D721Med (cell line): ENCODE measurements at regions not wholly inside any gene's neighbourhood (a gene's known extent, or its start where the extent isn't known, plus 50 kb on each side); places are given as distances from the start of the nearest gene placed in this dataset.
A peak's percentile ranks its signal among the peaks of the same experiment; 100 is the strongest.
"Not testable (repeated sequence)": the region's sequence is repeated elsewhere in the genome, so short reads cannot be mapped to it uniquely, and the experiment has no call there.

Experiments used
- DNase-seq: peaks from one replicate; pipeline ENCODE4 v3.0.0; 2011; ENCODE audit warnings: low spot score; ENCODE audit not compliant: insufficient read length
- FAIRE-seq: peaks from 2 replicates; lab custom pipeline; 2011; peaks lifted over from hg19 to GRCh38; lab: Jason Lieb, UNC
- TF ChIP-seq, protein P1 (sequence below): IDR thresholded peaks from 2 replicates; pipeline ENCODE4 v1.5.1; 2012; ENCODE audit warnings: mild to moderate bottlenecking, control low read depth; ENCODE audit not compliant: insufficient read depth; ENCODE audit errors: missing control alignments

DNA sequence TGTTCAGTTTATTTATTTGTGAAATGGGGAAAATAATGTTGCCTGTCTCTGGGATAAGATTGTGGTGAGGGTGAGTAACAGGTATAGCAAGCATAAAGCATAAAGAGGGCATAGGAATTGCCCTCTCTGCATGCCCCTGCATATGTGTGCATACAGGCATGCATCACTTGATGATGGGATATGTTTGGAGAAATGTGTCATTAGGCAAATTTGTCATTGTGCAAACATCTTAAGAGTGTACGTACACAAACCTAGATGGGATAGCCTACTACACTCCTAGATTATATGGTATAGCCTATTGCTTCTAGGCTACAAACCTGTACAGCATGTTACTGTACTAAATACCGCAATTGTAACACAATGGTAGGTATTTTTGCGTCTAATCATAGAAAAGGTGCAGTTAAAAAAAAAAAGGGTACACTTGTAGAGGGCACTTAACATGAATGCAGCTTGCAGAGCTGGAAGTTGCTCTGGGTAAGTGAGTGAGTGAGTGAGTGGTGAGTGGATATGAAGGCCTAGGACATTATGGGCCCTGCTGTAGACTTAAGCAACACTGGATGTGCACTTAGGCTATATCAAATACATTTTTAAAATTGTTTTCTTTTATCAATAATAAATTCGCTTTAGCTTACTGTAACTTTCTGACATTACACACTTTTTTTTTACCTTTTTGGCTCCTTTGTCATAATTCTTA lies 386.5 kb upstream of the ANKRD30A start:
- TF ChIP-seq, protein P1, sequence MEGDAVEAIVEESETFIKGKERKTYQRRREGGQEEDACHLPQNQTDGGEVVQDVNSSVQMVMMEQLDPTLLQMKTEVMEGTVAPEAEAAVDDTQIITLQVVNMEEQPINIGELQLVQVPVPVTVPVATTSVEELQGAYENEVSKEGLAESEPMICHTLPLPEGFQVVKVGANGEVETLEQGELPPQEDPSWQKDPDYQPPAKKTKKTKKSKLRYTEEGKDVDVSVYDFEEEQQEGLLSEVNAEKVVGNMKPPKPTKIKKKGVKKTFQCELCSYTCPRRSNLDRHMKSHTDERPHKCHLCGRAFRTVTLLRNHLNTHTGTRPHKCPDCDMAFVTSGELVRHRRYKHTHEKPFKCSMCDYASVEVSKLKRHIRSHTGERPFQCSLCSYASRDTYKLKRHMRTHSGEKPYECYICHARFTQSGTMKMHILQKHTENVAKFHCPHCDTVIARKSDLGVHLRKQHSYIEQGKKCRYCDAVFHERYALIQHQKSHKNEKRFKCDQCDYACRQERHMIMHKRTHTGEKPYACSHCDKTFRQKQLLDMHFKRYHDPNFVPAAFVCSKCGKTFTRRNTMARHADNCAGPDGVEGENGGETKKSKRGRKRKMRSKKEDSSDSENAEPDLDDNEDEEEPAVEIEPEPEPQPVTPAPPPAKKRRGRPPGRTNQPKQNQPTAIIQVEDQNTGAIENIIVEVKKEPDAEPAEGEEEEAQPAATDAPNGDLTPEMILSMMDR, result no peak
- DNase-seq, result no peak
- no peak for FAIRE-seq

DNA sequence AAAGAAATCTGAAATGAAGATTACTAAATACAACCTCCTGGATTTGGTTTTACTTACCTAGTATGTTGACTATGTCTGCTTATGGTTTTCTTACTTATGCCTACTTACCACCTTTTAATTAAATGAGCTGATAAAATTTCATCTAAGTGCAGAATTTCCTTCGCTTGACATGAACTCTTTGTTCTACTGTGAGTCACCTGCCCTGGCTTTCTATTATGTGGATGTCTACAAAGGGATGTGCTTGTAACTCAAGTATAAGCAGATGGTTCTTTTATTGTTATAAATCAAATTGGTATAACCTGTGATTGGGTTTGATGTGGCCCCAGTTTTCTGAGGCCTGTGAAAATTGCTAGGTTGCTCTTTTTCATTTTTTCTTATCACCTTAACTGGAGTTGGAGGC lies 389.1 kb upstream of the ANKRD30A start:
- TF ChIP-seq, protein P1, result no peak
- no peak for DNase-seq
- FAIRE-seq, result no peak

DNA sequence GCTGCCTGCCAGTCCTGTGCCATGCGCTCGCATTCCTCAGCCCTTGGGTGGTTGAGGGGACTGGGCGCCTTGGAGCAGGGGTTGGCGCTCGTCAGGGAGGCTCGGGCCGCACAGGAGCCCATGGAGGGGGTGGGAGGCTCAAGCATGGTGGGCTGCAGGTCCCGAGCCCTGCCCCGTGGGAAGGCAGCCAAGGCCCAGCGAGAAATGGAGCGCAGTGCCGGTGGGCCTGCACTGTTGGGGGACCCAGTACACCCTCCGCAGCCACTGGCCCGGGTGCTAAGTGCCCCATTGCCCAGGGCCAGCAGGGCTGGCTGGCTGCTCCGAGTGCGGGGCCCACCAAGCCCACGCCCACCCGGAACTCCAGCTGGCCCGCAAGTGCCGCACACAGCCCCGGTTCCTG lies 390.8 kb upstream of the ANKRD30A start:
- FAIRE-seq, DNase-seq: not testable (repeated sequence)

DNA sequence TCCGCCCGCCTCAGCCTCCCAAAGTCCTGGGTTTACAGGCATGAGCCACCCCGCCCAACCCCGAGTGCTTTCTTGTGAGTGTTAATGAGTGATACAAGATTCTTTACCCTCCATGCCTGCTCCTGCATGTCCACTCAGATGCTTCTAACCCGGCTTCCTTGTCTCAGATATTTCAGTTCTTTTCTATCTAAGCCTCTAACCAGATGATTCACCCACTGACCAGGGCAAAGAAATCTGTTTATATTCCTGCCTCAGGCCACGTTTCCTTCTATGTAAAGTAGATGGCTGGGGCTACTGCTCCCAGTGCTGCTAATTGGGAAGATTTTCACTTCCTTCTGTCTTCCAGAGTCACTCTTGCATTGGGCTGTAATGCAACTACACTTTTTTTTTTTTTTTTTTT lies 395.1 kb upstream of the ANKRD30A start:
- no peak for DNase-seq
- no peak for FAIRE-seq
- TF ChIP-seq, protein P1, result no peak

DNA sequence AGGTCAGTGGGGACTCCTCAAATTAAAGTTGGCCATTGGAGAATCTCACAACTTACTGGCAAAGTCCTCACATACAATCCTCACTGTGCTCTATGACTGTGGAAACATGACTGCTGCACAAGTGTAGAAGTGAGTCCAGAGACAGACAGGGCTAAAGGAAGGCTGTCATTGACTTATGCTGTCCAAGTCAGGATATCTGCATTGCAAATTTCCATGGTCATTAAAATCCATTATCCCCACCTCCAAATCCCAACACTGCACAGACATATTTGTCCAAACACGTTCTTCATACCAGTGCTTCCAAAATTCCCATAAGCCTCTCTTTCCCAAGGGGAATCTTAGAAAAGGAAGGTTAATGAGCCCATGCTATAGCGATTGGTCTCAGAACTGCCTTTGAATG lies 396.8 kb upstream of the ANKRD30A start:
- TF ChIP-seq, protein P1, result no peak
- no peak for DNase-seq
- FAIRE-seq, result no peak

DNA sequence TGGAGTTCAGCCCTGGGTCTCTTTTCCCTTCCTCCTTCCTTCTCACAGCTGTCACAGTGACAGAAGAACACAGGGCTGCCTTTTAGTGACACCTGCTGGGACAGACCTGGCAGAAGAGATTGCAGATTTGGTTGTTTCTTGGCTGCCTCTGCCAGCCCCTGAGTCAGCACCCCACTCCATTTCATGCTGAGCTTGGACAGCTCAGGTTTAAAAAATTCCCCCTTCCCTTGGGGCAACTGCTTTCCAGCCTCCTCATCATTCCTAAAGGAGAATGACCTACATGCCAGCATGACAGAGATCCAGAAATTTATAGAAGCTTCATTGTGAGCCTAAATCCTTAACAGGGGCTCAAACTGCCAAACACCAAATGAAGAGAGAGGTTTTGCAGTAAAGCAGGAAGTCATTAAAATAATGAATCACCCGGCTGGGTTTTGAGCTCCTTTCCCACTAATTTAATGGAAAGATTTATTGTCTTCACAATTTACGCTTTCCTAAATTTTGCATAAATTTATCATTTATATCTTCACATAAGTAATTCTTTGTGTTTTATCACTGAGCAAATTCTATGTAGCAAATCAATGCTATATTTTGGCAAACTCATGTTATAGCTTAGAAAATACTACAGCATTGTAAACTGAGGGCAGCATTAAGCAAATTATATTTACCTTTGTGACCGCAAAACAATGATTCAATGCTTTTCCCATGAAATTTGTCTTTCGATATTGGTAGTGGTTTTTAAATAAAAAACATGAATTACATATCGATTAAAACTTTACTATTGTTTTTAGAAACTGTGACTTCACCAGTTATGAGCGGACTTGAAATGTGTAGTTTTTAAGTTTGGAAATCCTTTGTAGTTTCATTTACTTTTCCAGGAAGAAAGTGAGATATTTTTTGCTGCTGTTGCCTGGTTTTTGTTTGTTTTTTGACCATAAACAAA lies 399.5 kb upstream of the ANKRD30A start:
- TF ChIP-seq, protein P1, result peak; percentile 59
- FAIRE-seq, result no peak
- no peak for DNase-seq

DNA sequence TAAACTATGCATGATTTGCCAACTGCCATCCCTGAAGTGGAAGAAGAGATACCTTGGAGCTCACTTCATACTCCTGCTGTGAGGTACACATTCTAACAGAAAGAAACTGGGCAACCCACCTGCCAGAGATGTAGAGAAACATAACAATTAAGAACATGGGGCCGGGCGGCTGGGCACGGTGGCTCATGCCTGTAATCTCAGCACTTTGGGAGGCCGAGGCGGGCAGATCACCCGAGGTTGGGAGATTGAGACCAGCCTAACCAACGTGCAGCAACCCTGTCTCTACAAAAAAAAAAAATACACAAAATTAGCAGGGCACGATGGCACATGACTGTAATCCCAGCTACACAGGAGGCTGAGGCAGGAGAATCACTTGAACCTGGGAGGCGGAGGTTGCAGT lies 402.6 kb upstream of the ANKRD30A start:
- no peak for DNase-seq
- no peak for FAIRE-seq
- TF ChIP-seq, protein P1, result no peak
